Cardiac septum (tissue), 1 donor: ENCODE measurements at regions not wholly inside any gene's neighbourhood (a gene's known extent, or its start where the extent isn't known, plus 50 kb on each side); places are given as distances from the start of the nearest gene placed in this dataset.
A peak's percentile ranks its signal among the peaks of the same experiment; 100 is the strongest.
"Not testable (repeated sequence)": the region's sequence is repeated elsewhere in the genome, so short reads cannot be mapped to it uniquely, and the experiment has no call there.

Source experiments
- DNase-seq: peaks from one replicate; pipeline ENCODE4 v3.0.0-alpha.2; 2020; ENCODE audit warnings: low spot score
- intact Hi-C: fragments of 100-400 bp; cut with DNase I; formaldehyde crosslinking; loops from one replicate; pipeline ENCODE4 v1.14.0; 2022
- donor health status: DM: no; HTN: no; CAD: no.

- DNase-seq = no peak
Measured at GRCh38 chr5:91252916-91253315, 130.2 kb downstream of the ARRDC3 start.

GRCh38 chr5:91245871-91246270, 137.2 kb downstream of the ARRDC3 start:
- no peak for DNase-seq
- intact Hi-C loops = no loop called here

More at GRCh38 chr5:91252916-91253315, 130.2 kb downstream of the ARRDC3 start:
- intact Hi-C loops = no loop called here

GRCh38 chr5:91245074-91245452, 138.1 kb downstream of the ARRDC3 start:
- intact Hi-C loops = no loop called here

GRCh38 chr5:91244380-91245073, 138.6 kb downstream of the ARRDC3 start:
- DNase-seq = no peak
- intact Hi-C loops = no loop called here

More at GRCh38 chr5:91245074-91245452, 138.1 kb downstream of the ARRDC3 start:
- DNase-seq = no peak

- intact Hi-C loops = no loop called here
- no peak for DNase-seq
Measured at GRCh38 chr5:91243852-91244251, 139.3 kb downstream of the ARRDC3 start.

- intact Hi-C loops = no loop called here
- no peak for DNase-seq
Measured at GRCh38 chr5:91243286-91243685, 139.8 kb downstream of the ARRDC3 start.

- DNase-seq, intact Hi-C loops: not testable (repeated sequence)
Measured at GRCh38 chr5:91241460-91241859, 141.7 kb downstream of the ARRDC3 start.

GRCh38 chr5:91240175-91240574, 142.9 kb downstream of the ARRDC3 start:
- no peak for DNase-seq
- intact Hi-C loops = no loop called here

GRCh38 chr5:91235271-91235694, 147.8 kb downstream of the ARRDC3 start:
- intact Hi-C loops = no loop called here
- DNase-seq = no peak

GRCh38 chr5:91232523-91232922, 150.6 kb downstream of the ARRDC3 start:
- intact Hi-C loops = no loop called here
- no peak for DNase-seq

- intact Hi-C loops = no loop called here
- no peak for DNase-seq
Measured at GRCh38 chr5:91229031-91229727, 153.9 kb downstream of the ARRDC3 start.

GRCh38 chr5:91228188-91228587, 154.9 kb downstream of the ARRDC3 start:
- DNase-seq = no peak
- intact Hi-C loops = no loop called here

GRCh38 chr5:91225848-91226686, 157.1 kb downstream of the ARRDC3 start:
- DNase-seq = peak; percentile 74
- intact Hi-C loops = loop anchor here (2.0 kb wide), 1 partner anchor 159 kb away; no protein-coding TSS in a partner anchor

GRCh38 chr5:91224969-91225368, 158.1 kb downstream of the ARRDC3 start:
- intact Hi-C loops = no loop called here
- DNase-seq = no peak

GRCh38 chr5:91224456-91224855, 158.7 kb downstream of the ARRDC3 start:
- DNase-seq = no peak
- intact Hi-C loops = no loop called here

- intact Hi-C loops = no loop called here
- DNase-seq = no peak
Measured at GRCh38 chr5:91223886-91224285, 159.2 kb downstream of the ARRDC3 start.

- intact Hi-C loops = no loop called here
- DNase-seq = no peak
Measured at GRCh38 chr5:91222482-91222881, 160.6 kb downstream of the ARRDC3 start.

GRCh38 chr5:91221917-91222316, 161.2 kb downstream of the ARRDC3 start:
- no peak for DNase-seq
- intact Hi-C loops = no loop called here

GRCh38 chr5:91219803-91220371, 163.2 kb downstream of the ARRDC3 start:
- intact Hi-C loops = loop anchor here (10.0 kb wide), 1 partner anchor 285 kb away; no protein-coding TSS in a partner anchor
- DNase-seq = no peak
